GM12801 (cell line): ENCODE measurements at regions not wholly inside any gene's neighbourhood (a gene's known extent, or its start where the extent isn't known, plus 50 kb on each side); places are given as distances from the start of the nearest gene placed in this dataset.

Experiments
- TF ChIP-seq, protein P1 (sequence below): IDR thresholded peaks from one replicate; pipeline ENCODE4 v1.5.1; 2011; ENCODE audit warnings: control low read depth; ENCODE audit not compliant: insufficient read length; ENCODE audit errors: extremely low read depth

DNA sequence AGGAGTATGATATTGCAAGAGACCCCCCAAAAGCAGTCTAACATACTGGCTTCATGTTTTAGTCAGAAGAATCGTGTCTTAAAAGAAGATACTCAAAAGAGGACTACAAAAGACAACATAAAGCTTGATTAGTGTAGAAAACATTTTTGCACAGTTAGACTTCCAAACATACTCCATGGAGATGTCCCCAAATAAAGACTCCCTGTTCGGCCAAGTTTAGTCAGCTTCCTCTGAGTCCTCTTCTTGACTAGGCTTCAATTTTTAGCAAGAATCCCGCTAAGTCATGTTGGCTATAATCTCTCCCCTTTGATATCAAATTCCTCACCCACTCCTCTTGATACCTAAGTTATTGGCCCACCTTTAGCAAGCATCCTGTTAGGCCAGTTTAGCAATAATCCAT is 298.0 kb downstream of the RMST start:
- TF ChIP-seq, protein P1, sequence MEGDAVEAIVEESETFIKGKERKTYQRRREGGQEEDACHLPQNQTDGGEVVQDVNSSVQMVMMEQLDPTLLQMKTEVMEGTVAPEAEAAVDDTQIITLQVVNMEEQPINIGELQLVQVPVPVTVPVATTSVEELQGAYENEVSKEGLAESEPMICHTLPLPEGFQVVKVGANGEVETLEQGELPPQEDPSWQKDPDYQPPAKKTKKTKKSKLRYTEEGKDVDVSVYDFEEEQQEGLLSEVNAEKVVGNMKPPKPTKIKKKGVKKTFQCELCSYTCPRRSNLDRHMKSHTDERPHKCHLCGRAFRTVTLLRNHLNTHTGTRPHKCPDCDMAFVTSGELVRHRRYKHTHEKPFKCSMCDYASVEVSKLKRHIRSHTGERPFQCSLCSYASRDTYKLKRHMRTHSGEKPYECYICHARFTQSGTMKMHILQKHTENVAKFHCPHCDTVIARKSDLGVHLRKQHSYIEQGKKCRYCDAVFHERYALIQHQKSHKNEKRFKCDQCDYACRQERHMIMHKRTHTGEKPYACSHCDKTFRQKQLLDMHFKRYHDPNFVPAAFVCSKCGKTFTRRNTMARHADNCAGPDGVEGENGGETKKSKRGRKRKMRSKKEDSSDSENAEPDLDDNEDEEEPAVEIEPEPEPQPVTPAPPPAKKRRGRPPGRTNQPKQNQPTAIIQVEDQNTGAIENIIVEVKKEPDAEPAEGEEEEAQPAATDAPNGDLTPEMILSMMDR, result no peak

DNA sequence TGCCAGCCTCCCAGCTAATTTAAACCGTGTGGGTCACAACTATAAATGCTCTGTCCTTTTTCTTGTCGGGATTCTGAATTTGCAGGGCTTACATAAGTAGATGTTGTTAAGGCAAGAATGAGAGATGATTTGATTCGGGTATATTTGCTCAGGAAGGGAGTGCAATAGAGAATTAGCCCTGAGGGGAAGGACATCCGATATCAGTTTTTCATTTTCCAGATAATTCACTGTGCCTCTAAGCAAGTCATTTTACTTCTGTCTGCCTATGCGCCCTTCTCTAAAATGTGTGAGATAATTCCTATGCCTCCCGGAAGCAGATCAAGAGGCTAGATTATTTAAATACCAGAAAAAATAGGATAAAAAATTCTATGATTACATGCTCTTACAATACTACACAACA is 300.5 kb downstream of the RMST start:
- TF ChIP-seq, protein P1, result no peak

DNA sequence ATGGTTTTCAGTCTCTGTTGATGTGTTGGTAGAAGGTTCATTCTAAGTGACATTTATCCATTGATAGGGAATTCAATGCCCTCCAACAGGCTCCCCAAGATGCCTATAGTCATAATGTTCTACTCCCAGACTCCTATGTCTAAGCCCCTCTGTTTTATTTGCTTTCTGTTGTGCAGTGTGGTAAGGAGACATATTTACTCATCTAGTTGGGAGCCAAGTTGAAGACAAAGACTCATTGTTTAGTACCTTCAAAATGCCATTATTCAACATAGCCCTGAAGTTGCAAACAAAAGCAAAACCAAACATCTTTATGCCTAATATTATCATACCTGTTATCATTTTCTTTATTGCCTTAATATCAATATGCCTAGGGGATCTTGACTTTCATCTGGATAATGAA is 302.1 kb downstream of the RMST start:
- TF ChIP-seq, protein P1, result no peak

DNA sequence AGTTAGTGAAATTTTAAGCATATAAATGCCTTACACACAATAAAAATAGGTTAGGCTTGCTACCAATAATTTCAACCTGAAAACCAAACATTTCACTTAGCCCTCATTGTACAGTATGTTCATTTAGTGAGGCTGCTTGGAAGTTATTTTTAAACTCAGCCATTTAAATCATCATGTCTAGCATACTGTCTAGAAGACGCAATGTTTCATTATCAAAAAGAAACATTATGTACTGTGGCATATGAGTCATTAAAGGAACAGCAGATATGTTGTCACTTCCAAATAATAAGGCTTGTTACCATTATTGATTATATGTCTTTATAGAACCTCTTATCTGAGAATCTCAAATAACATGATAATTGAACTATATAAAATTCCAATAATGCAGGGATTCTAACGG is 304.7 kb downstream of the RMST start:
- TF ChIP-seq, protein P1, result no peak

DNA sequence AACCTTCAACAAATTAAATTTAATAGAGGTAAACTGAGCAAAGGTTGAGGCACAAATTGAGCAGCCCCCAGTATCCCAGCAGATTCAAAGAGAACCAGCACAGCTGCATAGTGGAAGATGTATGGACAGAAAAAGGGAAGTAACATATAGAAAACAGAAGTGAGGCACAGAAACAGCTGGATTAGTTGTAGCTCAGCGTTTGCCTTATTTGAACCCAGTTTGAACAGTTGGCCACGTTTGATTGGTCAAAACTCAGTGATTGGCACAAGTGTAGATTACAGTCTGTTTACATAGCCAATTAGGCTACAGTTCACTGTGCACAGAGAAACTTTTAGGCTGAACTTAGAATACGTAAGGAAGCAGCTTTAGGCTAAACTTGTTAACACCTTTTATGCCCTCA is 315.5 kb downstream of the RMST start:
- TF ChIP-seq, protein P1, result no peak

DNA sequence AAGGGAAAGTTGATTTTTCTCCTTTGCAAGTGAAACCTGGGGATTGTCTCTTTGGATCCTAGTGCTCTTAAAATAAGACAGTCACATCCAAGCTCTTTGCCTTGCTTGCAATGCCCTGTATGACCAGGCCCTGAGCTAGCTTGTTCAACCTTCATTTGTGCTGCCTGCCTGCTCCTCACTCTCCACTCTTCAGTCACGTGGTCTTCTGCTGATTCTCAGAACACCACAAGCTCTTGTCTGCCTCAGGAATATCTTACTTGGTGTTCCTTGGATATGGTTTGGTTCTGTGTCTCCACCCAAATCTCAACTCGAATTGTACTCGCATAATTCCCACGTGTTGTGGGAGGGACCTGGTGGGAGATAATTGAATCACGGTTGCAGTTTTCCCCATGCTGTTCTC is 318.7 kb downstream of the RMST start:
- TF ChIP-seq, protein P1, result no peak

DNA sequence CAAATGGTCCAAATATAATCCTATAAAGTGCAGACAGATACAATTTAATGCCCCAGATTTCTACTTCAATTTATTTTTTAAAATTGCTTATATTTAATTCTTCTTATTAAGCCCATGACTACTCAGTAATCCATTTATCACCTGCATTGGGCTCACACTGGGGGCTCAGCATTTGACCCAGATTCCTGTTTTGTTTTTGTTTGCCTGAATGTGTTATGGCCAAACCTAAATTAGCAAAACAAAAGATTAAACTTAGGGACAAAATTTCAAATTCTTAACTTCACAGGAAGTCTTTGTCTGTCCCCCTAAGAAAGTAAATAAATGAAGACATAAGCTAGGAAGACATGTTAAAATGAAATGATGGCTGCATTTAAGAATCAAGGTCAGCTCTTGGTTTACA is 322.3 kb downstream of the RMST start:
- TF ChIP-seq, protein P1, result no peak

DNA sequence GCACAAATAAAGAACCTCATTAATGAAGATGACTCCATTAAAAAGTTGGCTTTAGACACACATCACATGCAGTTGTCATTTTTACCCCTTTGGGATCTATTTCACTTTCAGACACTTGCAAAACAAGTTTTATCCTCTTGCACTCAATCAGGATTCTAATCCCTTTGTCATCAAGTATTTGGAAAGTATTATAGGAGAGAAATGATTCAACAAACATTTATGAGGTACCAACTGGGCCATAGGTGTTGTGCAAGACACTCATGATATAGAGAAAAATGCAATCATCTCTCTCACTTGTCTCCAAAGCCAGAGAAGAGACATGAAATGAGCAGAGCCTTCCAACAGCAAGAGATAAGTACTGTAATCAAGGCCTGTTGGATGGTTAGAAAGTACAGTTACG is 327.7 kb downstream of the RMST start:
- TF ChIP-seq, protein P1, result no peak
